ENCODE measurements at regions not wholly inside any gene's neighbourhood (a gene's known extent, or its start where the extent isn't known, plus 50 kb on each side); places are given as distances from the start of the nearest gene placed in this dataset.
"Not testable (repeated sequence)": the region's sequence is repeated elsewhere in the genome, so short reads cannot be mapped to it uniquely, and the experiment has no call there.

- DNase-seq: not testable (repeated sequence)
Measured at GRCh38 chr10:53647221-53647620, 874.6 kb upstream of the MBL2 start.

- no peak for DNase-seq
Measured at GRCh38 chr10:53646525-53646924, 873.9 kb upstream of the MBL2 start.

GRCh38 chr10:53645951-53646350, 873.4 kb upstream of the MBL2 start:
- DNase-seq: no peak

GRCh38 chr10:53638006-53638405, 865.4 kb upstream of the MBL2 start:
- no peak for DNase-seq

GRCh38 chr10:53624722-53625121, 852.1 kb upstream of the MBL2 start:
- DNase-seq: no peak

- DNase-seq: no peak
Measured at GRCh38 chr10:53622201-53622600, 849.6 kb upstream of the MBL2 start.

GRCh38 chr10:53619671-53620070, 847.1 kb upstream of the MBL2 start:
- no peak for DNase-seq

- no peak for DNase-seq
Measured at GRCh38 chr10:53607691-53608090, 835.1 kb upstream of the MBL2 start.

- DNase-seq: no peak
Measured at GRCh38 chr10:53606981-53607380, 834.4 kb upstream of the MBL2 start.

- no peak for DNase-seq
Measured at GRCh38 chr10:53601260-53601875, 828.8 kb upstream of the MBL2 start.

GRCh38 chr10:53598914-53599313, 826.3 kb upstream of the MBL2 start:
- DNase-seq: no peak

GRCh38 chr10:53597835-53598251, 825.3 kb upstream of the MBL2 start:
- no peak for DNase-seq

- DNase-seq: no peak
Measured at GRCh38 chr10:53580465-53580864, 807.9 kb upstream of the MBL2 start.

- no peak for DNase-seq
Measured at GRCh38 chr10:53579773-53580172, 807.2 kb upstream of the MBL2 start.

- no peak for DNase-seq
Measured at GRCh38 chr10:53574024-53574423, 801.4 kb upstream of the MBL2 start.

GRCh38 chr10:53573498-53573897, 800.9 kb upstream of the MBL2 start:
- DNase-seq: no peak

GRCh38 chr10:53572799-53573198, 800.2 kb upstream of the MBL2 start:
- DNase-seq: no peak

- no peak for DNase-seq
Measured at GRCh38 chr10:53570221-53570620, 797.6 kb upstream of the MBL2 start.

GRCh38 chr10:53569455-53569854, 796.9 kb upstream of the MBL2 start:
- no peak for DNase-seq

GRCh38 chr10:53548664-53549063, 776.1 kb upstream of the MBL2 start:
- DNase-seq: no peak

- no peak for DNase-seq
Measured at GRCh38 chr10:53547364-53547763, 774.8 kb upstream of the MBL2 start.

GRCh38 chr10:53543410-53543809, 770.8 kb upstream of the MBL2 start:
- no peak for DNase-seq

- DNase-seq: no peak
Measured at GRCh38 chr10:53537508-53537907, 764.9 kb upstream of the MBL2 start.

GRCh38 chr10:53536322-53536721, 763.7 kb upstream of the MBL2 start:
- DNase-seq: no peak

- no peak for DNase-seq
Measured at GRCh38 chr10:53534428-53534827, 761.8 kb upstream of the MBL2 start.

GRCh38 chr10:53528974-53529373, 756.4 kb upstream of the MBL2 start:
- no peak for DNase-seq

Measured in stimulated activated CD4-positive, alpha-beta T cell treated with anti-CD3 and anti-CD28 coated beads, Interleukin-2, amount 100 ng/mL, for 48 hours (primary cell).